ENCODE measurements at regions not wholly inside any gene's neighbourhood (a gene's known extent, or its start where the extent isn't known, plus 50 kb on each side); places are given as distances from the start of the nearest gene placed in this dataset.

- Histone ChIP-seq H3K4me3 (ENCODE audit: low read depth in 1 of 2, low read length in 2 of 2) (no peak overlapping the region), H3K4me1 (ENCODE audit: control insufficient read depth in 1 of 2, insufficient read depth in 2 of 2, low read length in 2 of 2) (no peaks in the 10 kb centered on the region)
These were observed 732.6 kb downstream of the RERGL start for GRCh38 chr12:17357396-17357795.

GRCh38 chr12:17352164-17352563, 737.8 kb downstream of the RERGL start:
- Histone ChIP-seq H3K4me3 (ENCODE audit: low read depth in 1 of 2, low read length in 2 of 2) (no peak overlapping the region), H3K9me3 (ENCODE audit: control insufficient read depth in 1 of 2, low read length in 2 of 2) (no peaks in the 10 kb centered on the region), H3K36me3 (ENCODE audit: control insufficient read depth in 1 of 2, insufficient read depth in 2 of 2, low read length in 2 of 2) (no peaks in the 10 kb centered on the region), H3K4me1 (ENCODE audit: control insufficient read depth in 1 of 2, insufficient read depth in 2 of 2, low read length in 2 of 2) (no peaks in the 10 kb centered on the region), H3K27ac (ENCODE audit: low read length) (no peak overlapping the region), H3K27me3 (ENCODE audit: low read depth, low read length) (no peaks in the 10 kb centered on the region)

More at GRCh38 chr12:17357396-17357795, 732.6 kb downstream of the RERGL start:
- H3K27me3 ChIP-seq (ENCODE audit: low read depth, low read length), result no peaks in the 10 kb centered on the region
- no peak overlapping the region for H3K27ac ChIP-seq (ENCODE audit: low read length)
- H3K9me3 ChIP-seq (ENCODE audit: control insufficient read depth in 1 of 2, low read length in 2 of 2), result no peaks in the 10 kb centered on the region
- H3K36me3 ChIP-seq (ENCODE audit: control insufficient read depth in 1 of 2, insufficient read depth in 2 of 2, low read length in 2 of 2), result no peaks in the 10 kb centered on the region

DNA sequence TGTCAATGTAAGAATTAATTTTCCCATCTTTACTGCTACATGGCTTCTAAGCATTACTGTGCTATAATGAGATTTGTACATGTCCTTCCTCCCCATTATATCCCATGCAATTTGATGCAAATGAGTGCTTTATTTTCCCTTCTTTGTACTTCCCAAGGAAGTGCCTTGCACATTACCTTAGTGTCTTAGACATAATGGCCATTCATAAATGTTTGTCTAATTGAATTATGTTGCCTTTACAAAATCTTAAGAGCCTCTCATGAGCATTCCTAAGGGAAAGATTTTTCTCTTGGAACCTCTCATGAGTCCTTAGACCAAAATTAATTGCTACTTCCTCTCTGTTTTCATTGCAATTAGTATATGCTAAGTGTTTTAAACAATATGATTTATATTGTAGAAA, 741.7 kb downstream of the RERGL start:
- no peaks in the 10 kb centered on the region for H3K36me3 ChIP-seq (ENCODE audit: control insufficient read depth in 1 of 2, insufficient read depth in 2 of 2, low read length in 2 of 2)
- no peaks in the 10 kb centered on the region for H3K4me1 ChIP-seq (ENCODE audit: control insufficient read depth in 1 of 2, insufficient read depth in 2 of 2, low read length in 2 of 2)
- H3K4me3 ChIP-seq (ENCODE audit: low read depth in 1 of 2, low read length in 2 of 2), result no peak overlapping the region
- H3K27ac ChIP-seq (ENCODE audit: low read length), result no peak overlapping the region
- no peaks in the 10 kb centered on the region for H3K27me3 ChIP-seq (ENCODE audit: low read depth, low read length)
- H3K9me3 ChIP-seq (ENCODE audit: control insufficient read depth in 1 of 2, low read length in 2 of 2), result no peaks in the 10 kb centered on the region

DNA sequence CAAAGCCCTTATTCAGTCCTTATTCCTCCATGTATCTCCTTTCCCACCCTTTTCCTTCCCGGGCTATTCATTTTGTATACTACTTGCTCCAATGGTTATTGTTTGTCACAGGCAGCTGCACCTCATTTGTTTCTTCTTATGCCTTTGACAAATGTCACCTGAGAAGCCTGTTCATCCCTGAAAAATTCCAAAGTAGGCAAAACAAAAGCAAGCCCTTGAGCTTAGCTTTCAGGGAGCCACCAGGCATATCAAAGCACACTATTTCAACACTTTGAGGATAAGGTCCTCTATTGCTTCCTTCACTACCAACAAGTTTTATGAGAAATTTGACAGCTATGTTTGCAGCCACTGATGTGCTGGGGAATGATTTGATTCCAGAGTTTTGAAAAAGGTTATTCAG, 738.7 kb upstream of the LMO3 start:
- H3K27ac ChIP-seq (ENCODE audit: low read length), result no peak overlapping the region
- H3K4me1 ChIP-seq (ENCODE audit: control insufficient read depth in 1 of 2, insufficient read depth in 2 of 2, low read length in 2 of 2), result no peaks in the 10 kb centered on the region
- H3K27me3 ChIP-seq (ENCODE audit: low read depth, low read length), result no peaks in the 10 kb centered on the region
- H3K4me3 ChIP-seq (ENCODE audit: low read depth in 1 of 2, low read length in 2 of 2), result no peak overlapping the region
- no peaks in the 10 kb centered on the region for H3K36me3 ChIP-seq (ENCODE audit: control insufficient read depth in 1 of 2, insufficient read depth in 2 of 2, low read length in 2 of 2)
- no peaks in the 10 kb centered on the region for H3K9me3 ChIP-seq (ENCODE audit: control insufficient read depth in 1 of 2, low read length in 2 of 2)

- H3K36me3 ChIP-seq (ENCODE audit: control insufficient read depth in 1 of 2, insufficient read depth in 2 of 2, low read length in 2 of 2), result no peaks in the 10 kb centered on the region
- H3K27me3 ChIP-seq (ENCODE audit: low read depth, low read length), result no peaks in the 10 kb centered on the region
- no peaks in the 10 kb centered on the region for H3K9me3 ChIP-seq (ENCODE audit: control insufficient read depth in 1 of 2, low read length in 2 of 2)
- no peak overlapping the region for H3K4me3 ChIP-seq (ENCODE audit: low read depth in 1 of 2, low read length in 2 of 2)
- H3K4me1 ChIP-seq (ENCODE audit: control insufficient read depth in 1 of 2, insufficient read depth in 2 of 2, low read length in 2 of 2), result no peaks in the 10 kb centered on the region
- H3K27ac ChIP-seq (ENCODE audit: low read length), result no peak overlapping the region
These were observed 736.5 kb upstream of the LMO3 start for GRCh38 chr12:17342381-17342961.

DNA sequence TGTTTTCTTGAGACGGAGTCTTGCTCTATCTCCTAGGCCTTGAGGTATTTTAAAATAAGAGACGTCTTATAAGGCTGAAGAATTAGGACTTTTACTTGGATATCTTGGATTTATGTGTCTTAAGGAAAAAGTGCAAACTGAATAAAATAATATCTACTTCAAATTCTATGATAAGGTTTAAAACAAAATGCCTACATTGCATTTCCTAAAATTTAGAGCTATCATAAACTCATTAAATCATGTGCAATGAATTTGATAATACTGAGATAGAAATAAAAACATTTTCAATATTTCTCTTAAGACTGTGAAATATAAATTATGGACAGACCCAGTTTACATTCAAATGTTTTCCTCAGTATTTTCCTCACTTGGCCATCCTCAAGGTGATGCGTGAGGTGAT, 729.5 kb upstream of the LMO3 start:
- H3K27me3 ChIP-seq (ENCODE audit: low read depth, low read length), result no peaks in the 10 kb centered on the region
- H3K36me3 ChIP-seq (ENCODE audit: control insufficient read depth in 1 of 2, insufficient read depth in 2 of 2, low read length in 2 of 2), result no peaks in the 10 kb centered on the region
- H3K9me3 ChIP-seq (ENCODE audit: control insufficient read depth in 1 of 2, low read length in 2 of 2), result no peaks in the 10 kb centered on the region
- no peak overlapping the region for H3K27ac ChIP-seq (ENCODE audit: low read length)
- no peak overlapping the region for H3K4me3 ChIP-seq (ENCODE audit: low read depth in 1 of 2, low read length in 2 of 2)
- H3K4me1 ChIP-seq (ENCODE audit: control insufficient read depth in 1 of 2, insufficient read depth in 2 of 2, low read length in 2 of 2), result no peaks in the 10 kb centered on the region

GRCh38 chr12:17334784-17335183, 728.8 kb upstream of the LMO3 start:
- Histone ChIP-seq H3K4me1 (ENCODE audit: control insufficient read depth in 1 of 2, insufficient read depth in 2 of 2, low read length in 2 of 2) (no peaks in the 10 kb centered on the region), H3K27me3 (ENCODE audit: low read depth, low read length) (no peaks in the 10 kb centered on the region), H3K4me3 (ENCODE audit: low read depth in 1 of 2, low read length in 2 of 2) (no peak overlapping the region), H3K9me3 (ENCODE audit: control insufficient read depth in 1 of 2, low read length in 2 of 2) (no peaks in the 10 kb centered on the region), H3K36me3 (ENCODE audit: control insufficient read depth in 1 of 2, insufficient read depth in 2 of 2, low read length in 2 of 2) (no peaks in the 10 kb centered on the region), H3K27ac (ENCODE audit: low read length) (no peak overlapping the region)

DNA sequence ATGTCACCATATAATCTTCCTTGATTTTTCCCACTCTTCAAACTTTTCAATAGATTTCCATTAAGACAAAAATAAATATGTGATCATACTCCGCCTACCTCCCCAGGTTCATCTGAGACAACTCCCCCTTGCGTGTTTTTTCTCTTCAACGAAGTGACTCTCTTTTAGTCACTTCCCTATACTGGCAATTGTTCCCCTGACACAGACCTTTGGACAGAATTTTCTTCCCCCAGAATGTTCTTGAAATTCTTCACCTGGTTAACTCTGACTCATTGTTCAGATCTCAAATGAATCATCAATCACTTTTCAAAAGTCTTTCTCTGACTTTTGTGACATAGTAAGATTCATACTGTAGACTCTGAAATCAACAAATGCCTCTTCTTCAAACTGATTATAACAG, 727.3 kb upstream of the LMO3 start:
- H3K27me3 ChIP-seq (ENCODE audit: low read depth, low read length), result no peaks in the 10 kb centered on the region
- no peak overlapping the region for H3K27ac ChIP-seq (ENCODE audit: low read length)
- H3K36me3 ChIP-seq (ENCODE audit: control insufficient read depth in 1 of 2, insufficient read depth in 2 of 2, low read length in 2 of 2), result no peaks in the 10 kb centered on the region
- no peak overlapping the region for H3K4me3 ChIP-seq (ENCODE audit: low read depth in 1 of 2, low read length in 2 of 2)
- no peaks in the 10 kb centered on the region for H3K9me3 ChIP-seq (ENCODE audit: control insufficient read depth in 1 of 2, low read length in 2 of 2)
- no peaks in the 10 kb centered on the region for H3K4me1 ChIP-seq (ENCODE audit: control insufficient read depth in 1 of 2, insufficient read depth in 2 of 2, low read length in 2 of 2)

- H3K9me3 ChIP-seq (ENCODE audit: control insufficient read depth in 1 of 2, low read length in 2 of 2), result no peaks in the 10 kb centered on the region
- no peaks in the 10 kb centered on the region for H3K27me3 ChIP-seq (ENCODE audit: low read depth, low read length)
- H3K36me3 ChIP-seq (ENCODE audit: control insufficient read depth in 1 of 2, insufficient read depth in 2 of 2, low read length in 2 of 2), result no peaks in the 10 kb centered on the region
- H3K27ac ChIP-seq (ENCODE audit: low read length), result no peak overlapping the region
- H3K4me1 ChIP-seq (ENCODE audit: control insufficient read depth in 1 of 2, insufficient read depth in 2 of 2, low read length in 2 of 2), result no peaks in the 10 kb centered on the region
- H3K4me3 ChIP-seq (ENCODE audit: low read depth in 1 of 2, low read length in 2 of 2), result no peak overlapping the region
These were observed 720.7 kb upstream of the LMO3 start for GRCh38 chr12:17326649-17327048.

DNA sequence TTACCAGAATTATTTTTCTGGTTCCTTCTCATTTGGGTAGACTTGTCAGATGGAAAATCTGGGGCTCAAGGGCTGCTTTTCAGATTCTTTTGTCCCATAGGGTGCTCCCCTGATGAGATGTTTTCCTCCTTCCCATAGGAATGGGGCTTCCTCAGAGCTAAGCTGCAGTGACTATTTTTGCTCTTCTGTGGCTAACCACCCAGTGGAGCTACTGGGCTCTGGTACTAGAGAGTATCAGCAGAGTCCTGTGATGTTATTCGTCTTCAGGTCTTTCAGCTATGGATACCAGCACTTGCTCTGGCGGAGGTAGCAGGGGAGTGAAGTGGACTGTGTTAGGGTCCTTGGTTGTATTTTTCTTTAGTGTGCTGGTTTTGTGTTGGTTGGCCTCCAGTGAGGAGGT, 716.1 kb upstream of the LMO3 start:
- Histone ChIP-seq H3K27me3 (ENCODE audit: low read depth, low read length) (no peaks in the 10 kb centered on the region), H3K9me3 (ENCODE audit: control insufficient read depth in 1 of 2, low read length in 2 of 2) (no peaks in the 10 kb centered on the region), H3K4me3 (ENCODE audit: low read depth in 1 of 2, low read length in 2 of 2) (no peak overlapping the region), H3K27ac (ENCODE audit: low read length) (no peak overlapping the region), H3K36me3 (ENCODE audit: control insufficient read depth in 1 of 2, insufficient read depth in 2 of 2, low read length in 2 of 2) (no peaks in the 10 kb centered on the region), H3K4me1 (ENCODE audit: control insufficient read depth in 1 of 2, insufficient read depth in 2 of 2, low read length in 2 of 2) (no peaks in the 10 kb centered on the region)

- H3K27me3 ChIP-seq (ENCODE audit: low read depth, low read length), result no peaks in the 10 kb centered on the region
- H3K36me3 ChIP-seq (ENCODE audit: control insufficient read depth in 1 of 2, insufficient read depth in 2 of 2, low read length in 2 of 2), result no peaks in the 10 kb centered on the region
- H3K9me3 ChIP-seq (ENCODE audit: control insufficient read depth in 1 of 2, low read length in 2 of 2), result peaks cover 3 to 9% of the 10 kb centered on the region in 2 donors
These were observed 698.8 kb upstream of the LMO3 start for GRCh38 chr12:17304503-17305347.

DNA sequence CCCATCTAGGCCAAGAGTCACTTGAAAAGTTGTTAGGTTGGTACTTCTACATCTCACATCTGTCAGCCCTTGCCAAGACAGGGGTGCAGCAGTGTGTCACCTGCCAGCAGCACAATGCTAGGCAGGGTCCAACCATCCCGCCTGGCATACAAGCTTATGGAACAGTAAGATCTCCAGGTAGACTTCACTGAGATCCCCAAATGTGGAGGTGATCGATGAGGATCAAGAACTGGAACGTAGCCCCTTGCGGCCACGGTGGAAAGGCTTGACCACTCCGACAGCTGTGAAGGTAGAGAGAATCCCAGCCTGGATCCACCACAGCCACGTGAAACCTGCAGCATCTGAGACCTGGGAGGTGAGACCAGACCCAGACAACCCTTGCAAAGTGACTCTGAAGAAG, 696.0 kb upstream of the LMO3 start:
- Histone ChIP-seq H3K4me1 (ENCODE audit: control insufficient read depth in 1 of 2, insufficient read depth in 2 of 2, low read length in 2 of 2) (no peaks in the 10 kb centered on the region), H3K27me3 (ENCODE audit: low read depth, low read length) (no peaks in the 10 kb centered on the region), H3K27ac (ENCODE audit: low read length) (no peak overlapping the region), H3K36me3 (ENCODE audit: control insufficient read depth in 1 of 2, insufficient read depth in 2 of 2, low read length in 2 of 2) (no peaks in the 10 kb centered on the region), H3K9me3 (ENCODE audit: control insufficient read depth in 1 of 2, low read length in 2 of 2) (peaks cover 3 to 15% of the 10 kb centered on the region in 2 donors), H3K4me3 (ENCODE audit: low read depth in 1 of 2, low read length in 2 of 2) (no peak overlapping the region)

More at GRCh38 chr12:17304503-17305347, 698.8 kb upstream of the LMO3 start:
- Histone ChIP-seq H3K4me3 (ENCODE audit: low read depth in 1 of 2, low read length in 2 of 2) (no peak overlapping the region), H3K4me1 (ENCODE audit: control insufficient read depth in 1 of 2, insufficient read depth in 2 of 2, low read length in 2 of 2) (no peaks in the 10 kb centered on the region), H3K27ac (ENCODE audit: low read length) (no peak overlapping the region)
